Erythroblast (primary cell): ENCODE measurements at regions not wholly inside any gene's neighbourhood (a gene's known extent, or its start where the extent isn't known, plus 50 kb on each side); places are given as distances from the start of the nearest gene placed in this dataset.
"Not testable (repeated sequence)": the region's sequence is repeated elsewhere in the genome, so short reads cannot be mapped to it uniquely, and the experiment has no call there.

ENCODE experiments used
- DNase-seq, 2 experiments: peaks; one replicate each; lab custom pipeline; 2025; lab: John Stamatoyannopoulos, UW
- GATA1 ChIP-seq: IDR thresholded peaks from 2 replicates; pipeline ENCODE4 v1.6.1; 2011; ENCODE audit warnings: low read depth, mild to moderate bottlenecking, control low read depth, low read length, moderate library complexity
- POLR2A ChIP-seq: IDR thresholded peaks from 2 replicates; pipeline ENCODE4 v1.6.1; 2011; ENCODE audit warnings: mild to moderate bottlenecking, low read length

GRCh38 chr20:20788308-20788707, 75.9 kb upstream of the RALGAPA2 start:
- TF ChIP-seq GATA1 (no peak), POLR2A (no peak)
- no peak for DNase-seq

- TF ChIP-seq GATA1 (no peak), POLR2A (no peak)
- DNase-seq, result no peak
These were observed 74.0 kb upstream of the RALGAPA2 start for GRCh38 chr20:20786428-20786827.

- no peak for DNase-seq
- TF ChIP-seq POLR2A (no peak), GATA1 (no peak)
These were observed 72.8 kb upstream of the RALGAPA2 start for GRCh38 chr20:20785226-20785625.

- DNase-seq, result not testable (repeated sequence)
These were observed 72.0 kb upstream of the RALGAPA2 start for GRCh38 chr20:20784450-20784849.

GRCh38 chr20:20783450-20783849, 71.0 kb upstream of the RALGAPA2 start:
- DNase-seq, result no peak
- TF ChIP-seq GATA1 (no peak), POLR2A (no peak)

- no peak for DNase-seq
- TF ChIP-seq POLR2A (no peak), GATA1 (no peak)
These were observed 70.3 kb upstream of the RALGAPA2 start for GRCh38 chr20:20782755-20783154.

- no peak for DNase-seq
- TF ChIP-seq GATA1, result no peak
- no peak for TF ChIP-seq POLR2A
These were observed 69.8 kb upstream of the RALGAPA2 start for GRCh38 chr20:20782231-20782630.

- no peak for DNase-seq
- TF ChIP-seq GATA1, result no peak
- no peak for TF ChIP-seq POLR2A
These were observed 68.6 kb upstream of the RALGAPA2 start for GRCh38 chr20:20781029-20781428.

GRCh38 chr20:20780127-20780824, 67.8 kb upstream of the RALGAPA2 start:
- DNase-seq, result peak in 1 of 2 experiments; percentile 3
- TF ChIP-seq POLR2A (no peak), GATA1 (no peak)

- DNase-seq, result no peak
- TF ChIP-seq POLR2A, result no peak
- no peak for TF ChIP-seq GATA1
These were observed 66.2 kb upstream of the RALGAPA2 start for GRCh38 chr20:20778676-20779075.

- no peak for DNase-seq
- TF ChIP-seq POLR2A, result no peak
- TF ChIP-seq GATA1, result no peak
These were observed 60.1 kb upstream of the RALGAPA2 start for GRCh38 chr20:20772497-20773085.

- no peak for TF ChIP-seq POLR2A
- TF ChIP-seq GATA1, result no peak
- no peak for DNase-seq
These were observed 55.9 kb upstream of the RALGAPA2 start for GRCh38 chr20:20768202-20768815.

GRCh38 chr20:20765696-20766365, 53.4 kb upstream of the RALGAPA2 start:
- TF ChIP-seq GATA1, result no peak
- no peak for TF ChIP-seq POLR2A

GRCh38 chr20:20763650-20764049, 51.2 kb upstream of the RALGAPA2 start:
- DNase-seq, result no peak
- TF ChIP-seq POLR2A, result no peak
- no peak for TF ChIP-seq GATA1

More at GRCh38 chr20:20765696-20766365, 53.4 kb upstream of the RALGAPA2 start:
- DNase-seq, result no peak
